ENCODE measurements at regions not wholly inside any gene's neighbourhood (a gene's known extent, or its start where the extent isn't known, plus 50 kb on each side); places are given as distances from the start of the nearest gene placed in this dataset.

DNA sequence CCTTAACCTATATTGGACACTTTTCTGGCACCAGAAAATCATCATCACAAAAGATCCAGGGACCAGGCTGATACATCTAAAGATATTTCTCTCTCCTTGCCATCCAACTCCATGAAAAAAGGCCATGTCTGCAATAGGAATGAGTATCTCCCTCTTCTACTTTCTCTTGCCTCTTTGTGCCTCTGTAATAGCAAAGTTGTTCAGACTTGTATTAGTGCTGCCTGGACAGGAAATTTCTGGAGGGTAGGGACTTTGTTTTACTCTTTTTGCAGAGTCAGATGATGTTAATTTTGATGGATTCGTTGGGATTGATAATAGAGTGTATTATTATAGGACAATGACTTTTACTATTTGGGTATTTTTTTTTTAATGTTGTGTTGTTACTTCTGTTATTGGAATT, 376.3 kb downstream of the INHBA start:
- H3K36me3 ChIP-seq: no peaks in the 10 kb centered on the region
- H3K4me1 ChIP-seq: no peaks in the 10 kb centered on the region
- H3K27me3 ChIP-seq: no peaks in the 10 kb centered on the region
- TF ChIP-seq, protein P1, sequence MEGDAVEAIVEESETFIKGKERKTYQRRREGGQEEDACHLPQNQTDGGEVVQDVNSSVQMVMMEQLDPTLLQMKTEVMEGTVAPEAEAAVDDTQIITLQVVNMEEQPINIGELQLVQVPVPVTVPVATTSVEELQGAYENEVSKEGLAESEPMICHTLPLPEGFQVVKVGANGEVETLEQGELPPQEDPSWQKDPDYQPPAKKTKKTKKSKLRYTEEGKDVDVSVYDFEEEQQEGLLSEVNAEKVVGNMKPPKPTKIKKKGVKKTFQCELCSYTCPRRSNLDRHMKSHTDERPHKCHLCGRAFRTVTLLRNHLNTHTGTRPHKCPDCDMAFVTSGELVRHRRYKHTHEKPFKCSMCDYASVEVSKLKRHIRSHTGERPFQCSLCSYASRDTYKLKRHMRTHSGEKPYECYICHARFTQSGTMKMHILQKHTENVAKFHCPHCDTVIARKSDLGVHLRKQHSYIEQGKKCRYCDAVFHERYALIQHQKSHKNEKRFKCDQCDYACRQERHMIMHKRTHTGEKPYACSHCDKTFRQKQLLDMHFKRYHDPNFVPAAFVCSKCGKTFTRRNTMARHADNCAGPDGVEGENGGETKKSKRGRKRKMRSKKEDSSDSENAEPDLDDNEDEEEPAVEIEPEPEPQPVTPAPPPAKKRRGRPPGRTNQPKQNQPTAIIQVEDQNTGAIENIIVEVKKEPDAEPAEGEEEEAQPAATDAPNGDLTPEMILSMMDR (IDR thresholded peaks at IDR 0.05): no peak
- no peak for DNase-seq (ENCODE audit: low spot score)
- H3K9me3 ChIP-seq: no peaks in the 10 kb centered on the region
- no peak overlapping the region for H3K4me3 ChIP-seq
- H3K27ac ChIP-seq: no peak overlapping the region

DNA sequence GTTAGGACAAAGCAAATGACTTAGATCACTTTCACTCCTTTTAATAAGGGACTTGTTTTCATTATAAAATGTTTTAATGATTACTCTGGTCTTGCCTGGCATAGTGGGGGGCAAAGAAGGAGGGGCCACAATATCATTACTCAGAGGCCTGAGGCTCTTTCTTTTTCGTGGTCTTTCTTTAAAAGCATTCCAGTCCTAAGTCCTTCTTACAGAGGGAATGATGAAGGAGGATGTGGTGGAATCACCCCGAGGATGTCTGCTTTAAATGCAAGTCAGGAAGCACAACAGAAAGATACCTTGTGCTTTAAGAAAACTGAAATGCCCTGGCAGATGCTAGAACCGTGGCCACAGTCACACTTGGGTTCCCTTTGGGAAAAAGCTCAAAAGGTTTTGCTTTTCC, 379.1 kb downstream of the INHBA start:
- no peak overlapping the region for H3K27ac ChIP-seq
- no peak overlapping the region for H3K4me3 ChIP-seq
- no peaks in the 10 kb centered on the region for H3K9me3 ChIP-seq
- no peaks in the 10 kb centered on the region for H3K4me1 ChIP-seq
- no peaks in the 10 kb centered on the region for H3K27me3 ChIP-seq
- TF ChIP-seq, protein P1 (IDR thresholded peaks at IDR 0.05): no peak
- H3K36me3 ChIP-seq: no peaks in the 10 kb centered on the region
- DNase-seq (ENCODE audit: low spot score): no peak

DNA sequence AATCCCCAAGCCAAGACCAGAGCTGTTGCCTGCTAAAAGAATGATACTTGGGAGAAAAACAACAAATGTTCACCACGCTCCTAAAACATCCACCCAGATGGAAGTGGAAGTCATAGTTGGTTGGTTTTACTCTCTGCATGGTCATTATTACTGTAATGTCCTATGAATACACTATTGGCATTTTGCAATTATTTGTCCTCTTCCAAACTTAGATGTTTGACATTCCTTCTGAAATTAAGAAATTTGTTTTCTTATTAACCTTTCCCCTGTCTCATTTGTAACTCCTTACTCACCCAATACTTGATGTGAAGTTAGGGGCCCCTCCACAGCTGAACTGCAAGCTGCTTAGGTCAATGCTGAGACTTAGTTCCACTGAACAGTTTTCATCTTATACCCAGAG, 383.3 kb downstream of the INHBA start:
- no peaks in the 10 kb centered on the region for H3K27me3 ChIP-seq
- no peak for DNase-seq (ENCODE audit: low spot score)
- TF ChIP-seq, protein P1 (IDR thresholded peaks at IDR 0.05): no peak
- H3K4me3 ChIP-seq: no peak overlapping the region
- no peak overlapping the region for H3K27ac ChIP-seq
- H3K9me3 ChIP-seq: no peaks in the 10 kb centered on the region
- H3K4me1 ChIP-seq: no peaks in the 10 kb centered on the region
- no peaks in the 10 kb centered on the region for H3K36me3 ChIP-seq

DNA sequence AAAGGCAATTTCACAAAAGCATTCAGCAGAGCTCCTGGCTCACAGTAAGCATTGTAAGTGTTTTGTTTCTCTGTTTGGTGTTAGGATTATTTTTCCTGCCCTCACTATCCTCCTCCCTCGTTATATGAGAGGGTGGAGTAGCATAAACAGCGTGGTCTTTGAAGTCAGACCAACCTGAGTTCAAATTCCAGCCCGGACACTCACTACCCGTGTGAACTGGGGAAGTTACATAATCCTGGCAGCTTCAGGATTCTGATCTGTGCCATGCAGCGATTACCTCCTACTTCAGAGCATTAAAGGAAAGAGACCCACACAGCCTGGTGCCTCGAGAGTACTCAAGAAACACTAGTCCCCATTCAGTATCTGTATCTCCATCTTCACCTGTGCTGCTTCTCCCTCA, 386.5 kb downstream of the INHBA start:
- H3K4me3 ChIP-seq: no peak overlapping the region
- no peak for DNase-seq (ENCODE audit: low spot score)
- TF ChIP-seq, protein P1 (IDR thresholded peaks at IDR 0.05): no peak

DNA sequence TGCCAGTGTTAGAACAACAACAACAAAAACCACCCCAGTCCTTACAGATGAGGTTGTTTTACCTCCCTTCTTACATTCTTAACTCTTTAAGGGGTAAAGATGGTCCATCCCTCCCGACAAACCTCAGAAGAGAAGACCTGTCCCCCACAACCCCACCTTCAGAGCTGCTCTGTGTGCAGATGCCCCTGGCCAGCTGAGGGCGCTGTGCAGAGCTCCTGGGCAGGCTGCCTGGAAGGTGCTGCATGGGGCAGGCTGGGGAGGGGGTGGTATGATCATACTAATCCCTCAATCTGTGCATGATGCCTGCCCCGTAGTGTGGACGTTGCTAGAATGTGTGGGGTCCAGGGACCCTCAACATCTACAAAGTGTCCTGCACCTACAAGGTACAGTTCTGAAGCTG, 387.1 kb downstream of the INHBA start:
- Histone ChIP-seq H3K27me3 (no peaks in the 10 kb centered on the region), H3K27ac (no peak overlapping the region), H3K9me3 (no peaks in the 10 kb centered on the region), H3K36me3 (no peaks in the 10 kb centered on the region), H3K4me3 (no peak overlapping the region), H3K4me1 (no peaks in the 10 kb centered on the region)
- TF ChIP-seq, protein P1 (IDR thresholded peaks at IDR 0.05): no peak
- DNase-seq (ENCODE audit: low spot score): no peak

More for the DNA sequence above, 386.5 kb downstream of the INHBA start:
- Histone ChIP-seq H3K4me1 (no peaks in the 10 kb centered on the region), H3K9me3 (no peaks in the 10 kb centered on the region), H3K27me3 (no peaks in the 10 kb centered on the region), H3K27ac (no peak overlapping the region), H3K36me3 (no peaks in the 10 kb centered on the region)

DNA sequence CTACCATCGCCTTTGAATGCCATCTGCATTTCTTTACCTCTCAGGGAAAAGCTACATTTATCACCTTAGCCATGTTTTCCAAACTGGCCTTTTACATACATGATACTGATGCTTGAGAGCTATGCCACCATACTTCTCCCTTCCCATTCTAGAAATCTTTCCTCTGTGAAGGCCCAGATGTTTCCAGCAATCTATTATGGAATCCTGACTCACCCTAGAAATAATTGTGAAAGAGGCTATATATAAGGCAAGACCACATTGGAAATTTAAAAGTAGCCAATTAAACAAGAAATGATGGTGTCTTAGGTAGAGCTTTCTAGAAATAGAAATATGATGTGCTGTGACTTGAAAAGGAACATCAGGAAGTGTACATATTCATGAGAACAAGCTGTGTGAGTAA, 389.7 kb downstream of the INHBA start:
- TF ChIP-seq, protein P1 (IDR thresholded peaks at IDR 0.05): no peak
- H3K27me3 ChIP-seq: no peaks in the 10 kb centered on the region
- H3K27ac ChIP-seq: no peak overlapping the region
- no peaks in the 10 kb centered on the region for H3K36me3 ChIP-seq
- H3K4me1 ChIP-seq: no peaks in the 10 kb centered on the region
- H3K4me3 ChIP-seq: no peak overlapping the region
- DNase-seq (ENCODE audit: low spot score): no peak
- H3K9me3 ChIP-seq: no peaks in the 10 kb centered on the region
